ENCODE measurements at regions not wholly inside any gene's neighbourhood (a gene's known extent, or its start where the extent isn't known, plus 50 kb on each side); places are given as distances from the start of the nearest gene placed in this dataset.

GRCh38 chr4:22986262-22986661 is 293.5 kb downstream of the GBA3 start:
- Histone ChIP-seq H3K23me2 (ENCODE audit: insufficient read length, low read depth, low read length, poor library complexity, severe bottlenecking) (no peaks in the 10 kb centered on the region), H3K4me2 (ENCODE audit: insufficient read depth, insufficient read length, low read length) (no peak overlapping the region), H3K56ac (ENCODE audit: insufficient read length, low read depth, low read length) (no peak overlapping the region), H3K27ac (ENCODE audit: insufficient read length, low read depth, low read length) (no peak overlapping the region), H2BK20ac (ENCODE audit: low read depth, low read length, poor library complexity, severe bottlenecking) (no peak overlapping the region), H4K20me1 (ENCODE audit: control insufficient read depth, insufficient read depth, insufficient read length) (no peaks in the 10 kb centered on the region), H3K79me2 (ENCODE audit: insufficient read depth, low read length) (no peaks in the 10 kb centered on the region), H2BK12ac (ENCODE audit: insufficient read length, low read depth, low read length) (no peak overlapping the region), H4K91ac (ENCODE audit: insufficient read length, low read depth, low read length) (no peak overlapping the region), H3K23ac (ENCODE audit: insufficient read length, low read depth, low read length) (no peak overlapping the region), H3K18ac (ENCODE audit: insufficient read length, low read depth, low read length) (no peak overlapping the region), H2BK120ac (ENCODE audit: low read depth, low read length, poor library complexity, severe bottlenecking) (no peak overlapping the region), H4K8ac (replicated peaks; ENCODE audit: insufficient read length, low read depth, low read length) (no peak overlapping the region), H2BK5ac (ENCODE audit: insufficient read length, low read length) (no peak overlapping the region), H2AK5ac (ENCODE audit: insufficient read length, low read length) (no peak overlapping the region), H4K5ac (ENCODE audit: insufficient read length, low read depth, low read length) (no peak overlapping the region), H3K4me1 (ENCODE audit: insufficient read depth, low read length) (no peaks in the 10 kb centered on the region), H3K9ac (ENCODE audit: extremely low read depth, insufficient read length, low read length) (no peak overlapping the region), H3K4ac (ENCODE audit: low read depth, low read length) (no peak overlapping the region), H3K9me3 (ENCODE audit: control insufficient read depth, low read depth, low read length) (no peaks in the 10 kb centered on the region), H3K79me1 (ENCODE audit: insufficient read depth, low read depth, low read length, poor library complexity, severe bottlenecking) (no peaks in the 10 kb centered on the region), H2BK15ac (ENCODE audit: low read depth, low read length) (no peak overlapping the region), H3K14ac (ENCODE audit: insufficient read depth, low read length) (no peak overlapping the region), H2AFZ (ENCODE audit: low read length) (no peak overlapping the region), H3T11ph (ENCODE audit: low read length) (no peak overlapping the region), H3K27me3 (ENCODE audit: insufficient read depth, low read length) (no peaks in the 10 kb centered on the region)
- no peak for DNase-seq
- TF ChIP-seq CTCF (conservative IDR thresholded peaks at IDR 0.05): no peak
- Mint-ChIP-seq H3K27me3 (ENCODE audit: low read depth) (no peaks in the 10 kb centered on the region), H3K4me1 (no peaks in the 10 kb centered on the region), H3K4me3 (no peak overlapping the region), H3K36me3 (ENCODE audit: insufficient read depth in 1 of 3, low read depth in 3 of 3) (peaks cover 0 to 4% (median 3%) of the 10 kb centered on the region in 3 experiments; a peak in 5 of 7 replicates), H3K9me3 (peaks cover 5 to 14% of the 10 kb centered on the region in 2 experiments; a peak in 4 of 5 replicates), H3K27ac (no peak overlapping the region)
